Natural killer cell (primary cell): ENCODE measurements at regions not wholly inside any gene's neighbourhood (a gene's known extent, or its start where the extent isn't known, plus 50 kb on each side); places are given as distances from the start of the nearest gene placed in this dataset.
"Not testable (repeated sequence)": the region's sequence is repeated elsewhere in the genome, so short reads cannot be mapped to it uniquely, and the experiment has no call there.

Experiments
- ATAC-seq, 3 donors: fragments of 150-1000 bp in 2 of 3; fragments of 200-7000 bp in 1 of 3; cut with Tn5 transposase; 1 replicate in 1 of 3; 2 replicates in 2 of 3; pipeline ENCODE4 v1.10.0; 2021; ENCODE audit warnings: mild to moderate bottlenecking in 2 of 3, moderate library complexity in 2 of 3
- DNase-seq, 2 donors: peaks; one replicate each; pipeline versions ENCODE4 v3.0.0 to v3.0.0-alpha.2; 2013 to 2021; ENCODE audit warnings: mixed read lengths in 1 of 2
- H3K27ac ChIP-seq: one replicate; pipeline ENCODE4 v1.5.1; 2013; ENCODE audit warnings: mild to moderate bottlenecking, low read length
- H3K27me3 ChIP-seq: one replicate; pipeline ENCODE4 v1.6.1; 2013; ENCODE audit warnings: low read length; ENCODE audit not compliant: control insufficient read depth, insufficient read depth
- H3K36me3 ChIP-seq: one replicate; pipeline ENCODE4 v1.6.1; 2013; ENCODE audit warnings: low read length; ENCODE audit not compliant: control insufficient read depth, insufficient read depth
- H3K4me1 ChIP-seq: one replicate; pipeline ENCODE4 v1.6.1; 2013; ENCODE audit warnings: low read length; ENCODE audit not compliant: control insufficient read depth, insufficient read depth
- H3K4me3 ChIP-seq: one replicate; pipeline ENCODE4 v1.5.1; 2013; ENCODE audit warnings: low read length
- H3K9me3 ChIP-seq: one replicate; pipeline ENCODE4 v1.6.1; 2013; ENCODE audit warnings: low read length; ENCODE audit not compliant: control insufficient read depth, insufficient read depth
- H3K27ac Mint-ChIP-seq, 2 donors: one replicate each; pipeline ENCODE4 v1.8.0; 2022; ENCODE audit warnings: mild to moderate bottlenecking in 2 of 2, mixed read lengths in 2 of 2, moderate library complexity in 1 of 2
- H3K27me3 Mint-ChIP-seq, 2 donors: one replicate each; pipeline ENCODE4 v1.8.0; 2022; ENCODE audit warnings: low read depth in 2 of 2, mixed read lengths in 2 of 2
- H3K36me3 Mint-ChIP-seq: one replicate; pipeline ENCODE4 v1.8.0; 2022; ENCODE audit warnings: mixed read lengths
- H3K4me1 Mint-ChIP-seq, 2 donors: one replicate each; pipeline ENCODE4 v1.8.0; 2022; ENCODE audit warnings: mixed read lengths in 2 of 2
- H3K4me3 Mint-ChIP-seq: one replicate; pipeline ENCODE4 v1.8.0; 2022; ENCODE audit warnings: mild to moderate bottlenecking, moderate library complexity, mixed read lengths
- H3K9me3 Mint-ChIP-seq, 2 donors: one replicate each; pipeline ENCODE4 v1.8.0; 2022; ENCODE audit warnings: mixed read lengths in 2 of 2
- CTCF ChIP-seq: fragments of 200-600 bp; IDR thresholded peaks from one replicate; pipeline ENCODE4 v1.8.0; 2022; ENCODE audit warnings: antibody characterized with exemption
- WGBS: methylation state at CpG from one replicate; pipeline ENCODE4 v1.1.7; 2013; ENCODE audit warnings: missing lambda C conversion rate; ENCODE audit not compliant: insufficient coverage; 5-methylcytosine and 5-hydroxymethylcytosine counted together
- intact Hi-C: fragments of 100-400 bp; cut with micrococcal nuclease; formaldehyde crosslinking; loops from one replicate; pipeline ENCODE4 v1.14.2; 2022

DNA sequence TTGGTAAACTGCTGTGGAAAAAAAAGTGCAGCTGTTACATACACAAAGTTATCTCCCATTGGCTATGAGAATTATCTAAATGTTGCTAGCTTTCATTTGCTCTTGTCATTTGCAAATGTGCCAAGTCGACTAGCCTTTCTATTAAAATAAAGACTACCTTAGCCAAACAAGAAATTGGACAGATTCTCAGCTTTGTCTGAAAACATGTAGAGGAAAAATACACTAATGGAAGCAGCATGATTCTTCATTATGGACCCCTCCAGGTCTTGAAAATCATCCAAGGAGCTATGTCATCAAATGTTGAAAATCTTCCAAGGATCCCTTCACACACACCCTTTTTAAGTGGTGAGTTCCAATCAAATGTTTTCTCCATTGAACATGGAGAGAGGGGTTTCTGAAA is 237.7 kb downstream of the ETV1 start:
- 89% methylated on average over 1 of the region's 1 CpG for WGBS
- Histone ChIP-seq H3K36me3 (no peaks in the 10 kb centered on the region), H3K27ac (no peak overlapping the region), H3K9me3 (no peaks in the 10 kb centered on the region), H3K27me3 (no peaks in the 10 kb centered on the region), H3K4me3 (no peak overlapping the region), H3K4me1 (no peaks in the 10 kb centered on the region)
- Mint-ChIP-seq H3K4me1 (no peaks in the 10 kb centered on the region), H3K9me3 (peaks cover 0 to 4% of the 10 kb centered on the region in 2 donors), H3K27ac (no peak overlapping the region), H3K27me3 (no peaks in the 10 kb centered on the region), H3K36me3 (no peaks in the 10 kb centered on the region), H3K4me3 (no peak overlapping the region)
- TF ChIP-seq CTCF = no peak
- ATAC-seq = no peak
- no peak for DNase-seq
- intact Hi-C loops = no loop called here

DNA sequence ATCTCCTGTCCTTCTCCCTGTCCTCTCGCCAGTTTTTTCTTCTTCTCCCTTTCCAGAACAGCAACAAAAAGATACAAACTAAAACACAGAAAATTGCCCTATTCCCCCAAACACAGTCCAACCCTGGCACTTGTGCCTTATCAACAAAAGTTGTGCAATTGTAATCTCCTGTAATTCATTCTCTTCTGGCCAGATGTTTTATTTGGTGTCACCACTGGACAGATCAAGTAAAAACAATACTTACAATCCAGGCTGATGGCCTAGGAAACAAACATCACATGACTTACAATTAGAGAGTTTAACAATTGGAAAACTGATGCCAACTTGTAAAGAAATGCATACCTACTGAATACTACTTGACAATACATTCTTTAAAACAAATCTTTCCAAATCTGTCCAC is 231.6 kb downstream of the ETV1 start:
- no peak for TF ChIP-seq CTCF
- Mint-ChIP-seq H3K4me3 (no peak overlapping the region), H3K27ac (no peak overlapping the region), H3K4me1 (no peaks in the 10 kb centered on the region), H3K9me3 (peaks cover under 1 to 2% of the 10 kb centered on the region in 2 donors), H3K36me3 (no peaks in the 10 kb centered on the region), H3K27me3 (no peaks in the 10 kb centered on the region)
- ATAC-seq (no peak), DNase-seq (no peak)
- no peaks in the 10 kb centered on the region for H3K9me3 ChIP-seq
- no peaks in the 10 kb centered on the region for H3K27me3 ChIP-seq
- H3K4me1 ChIP-seq = no peaks in the 10 kb centered on the region
- intact Hi-C loops = no loop called here
- WGBS = 85% methylated on average over 1 of the region's 1 CpG
- H3K36me3 ChIP-seq = no peaks in the 10 kb centered on the region
- no peak overlapping the region for H3K27ac ChIP-seq
- H3K4me3 ChIP-seq = no peak overlapping the region

DNA sequence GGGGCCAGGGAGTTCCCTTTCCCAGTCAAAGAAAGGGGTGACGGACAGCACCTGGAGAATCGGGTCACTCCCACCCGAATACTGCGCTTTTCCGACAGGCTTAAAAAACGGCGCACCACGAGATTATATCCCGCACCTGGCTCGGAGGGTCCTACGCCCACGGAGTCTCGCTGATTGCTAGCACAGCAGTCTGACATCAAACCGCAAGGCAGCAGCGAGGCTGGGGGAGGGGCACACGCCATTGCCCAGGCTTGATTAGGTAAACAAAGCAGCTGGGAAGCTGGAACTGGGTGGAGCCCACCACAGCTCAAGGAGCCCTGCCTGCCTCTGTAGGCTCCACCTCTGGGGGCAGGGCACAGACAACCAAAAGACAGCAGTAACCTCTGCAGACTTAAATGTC is 223.6 kb downstream of the ETV1 start:
- H3K27me3 Mint-ChIP-seq, H3K27ac Mint-ChIP-seq, H3K36me3 Mint-ChIP-seq, H3K4me3 Mint-ChIP-seq, H3K27ac ChIP-seq, ATAC-seq, intact Hi-C loops, H3K27me3 ChIP-seq, DNase-seq, H3K4me3 ChIP-seq, H3K4me1 ChIP-seq, H3K36me3 ChIP-seq, H3K4me1 Mint-ChIP-seq, H3K9me3 Mint-ChIP-seq, H3K9me3 ChIP-seq: not testable (repeated sequence)
- WGBS = 97% methylated on average over 8 of the region's 16 CpGs

GRCh38 chr7:13770305-13770704 is 219.2 kb downstream of the ETV1 start:
- WGBS = no CpG with 5 or more reads among the region's 1 CpG
- no peak for DNase-seq
- no peaks in the 10 kb centered on the region for H3K36me3 ChIP-seq
- Mint-ChIP-seq H3K27ac (no peak overlapping the region), H3K4me3 (no peak overlapping the region), H3K36me3 (no peaks in the 10 kb centered on the region), H3K27me3 (no peaks in the 10 kb centered on the region), H3K4me1 (no peaks in the 10 kb centered on the region), H3K9me3 (no peaks in the 10 kb centered on the region)
- no peak for ATAC-seq
- no peaks in the 10 kb centered on the region for H3K9me3 ChIP-seq
- no peak overlapping the region for H3K27ac ChIP-seq
- no peaks in the 10 kb centered on the region for H3K27me3 ChIP-seq
- no peak overlapping the region for H3K4me3 ChIP-seq
- no peak for TF ChIP-seq CTCF
- intact Hi-C loops = no loop called here
- no peaks in the 10 kb centered on the region for H3K4me1 ChIP-seq
